ENCODE measurements at regions not wholly inside any gene's neighbourhood (a gene's known extent, or its start where the extent isn't known, plus 50 kb on each side); places are given as distances from the start of the nearest gene placed in this dataset.
"Not testable (repeated sequence)": the region's sequence is repeated elsewhere in the genome, so short reads cannot be mapped to it uniquely, and the experiment has no call there.

DNA sequence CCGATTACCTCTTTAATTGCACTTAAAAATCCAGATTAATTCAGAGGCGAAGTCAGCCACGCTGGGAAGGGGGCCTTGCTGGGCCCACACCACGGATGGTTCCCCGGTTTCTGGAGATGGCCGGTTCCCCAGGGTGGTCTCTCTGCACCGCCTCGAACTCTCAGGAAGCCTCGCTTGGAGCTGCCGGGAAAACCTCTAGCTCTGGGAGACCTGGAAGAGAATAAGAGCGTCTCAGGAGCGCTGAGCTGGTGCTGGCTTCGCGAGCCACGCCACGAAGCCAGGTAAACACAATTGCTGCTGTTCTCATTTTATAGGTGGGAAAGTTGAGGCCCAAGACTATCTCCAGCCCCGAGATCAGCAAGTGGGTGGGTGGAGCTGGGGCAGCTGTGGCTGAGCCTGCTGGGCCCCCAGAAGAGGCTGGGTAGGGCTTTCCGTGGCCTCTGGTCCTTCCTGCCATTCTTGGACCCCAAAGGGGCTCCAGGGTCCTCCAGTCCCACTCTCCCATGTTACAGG is 110.4 kb downstream of the MICALL2 start:
- H3K27ac Mint-ChIP-seq, result no peak overlapping the region
- DNase-seq (ENCODE audit: low spot score in 2 of 2), result no peak
- no peaks in the 10 kb centered on the region for H3K9me3 Mint-ChIP-seq
- ATAC-seq (ENCODE audit: low read depth), result no peak
- peaks cover 14% of the 10 kb centered on the region for H3K27me3 Mint-ChIP-seq
- no peak overlapping the region for H3K4me3 Mint-ChIP-seq
- no peaks in the 10 kb centered on the region for H3K36me3 Mint-ChIP-seq
- H3K4me1 Mint-ChIP-seq, result no peaks in the 10 kb centered on the region

DNA sequence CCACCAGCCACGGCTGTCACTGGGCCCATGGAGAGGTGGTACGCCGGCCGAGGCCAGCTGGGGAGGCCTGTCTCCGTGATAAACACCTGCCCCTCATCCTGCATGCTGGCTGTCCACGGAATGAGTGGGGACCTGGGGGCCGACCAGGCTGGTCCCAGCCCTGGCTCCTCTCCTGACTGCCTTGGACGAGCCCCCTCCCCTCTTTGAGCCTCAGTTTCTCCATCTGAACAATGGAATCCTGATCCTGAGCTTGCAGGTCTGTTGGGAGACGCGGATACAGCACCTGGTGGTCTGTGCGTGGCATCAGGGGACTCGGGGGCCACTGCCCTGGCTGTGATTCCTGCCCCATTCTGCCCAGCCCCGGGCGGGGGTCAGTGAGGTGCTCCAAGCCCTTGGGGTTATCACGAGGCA is 109.9 kb downstream of the MICALL2 start:
- peaks cover 14% of the 10 kb centered on the region for H3K27me3 Mint-ChIP-seq
- ATAC-seq (ENCODE audit: low read depth), result no peak
- H3K36me3 Mint-ChIP-seq, result no peaks in the 10 kb centered on the region
- no peak overlapping the region for H3K27ac Mint-ChIP-seq
- no peak overlapping the region for H3K4me3 Mint-ChIP-seq
- no peak for DNase-seq (ENCODE audit: low spot score in 2 of 2)
- no peaks in the 10 kb centered on the region for H3K4me1 Mint-ChIP-seq
- H3K9me3 Mint-ChIP-seq, result no peaks in the 10 kb centered on the region

DNA sequence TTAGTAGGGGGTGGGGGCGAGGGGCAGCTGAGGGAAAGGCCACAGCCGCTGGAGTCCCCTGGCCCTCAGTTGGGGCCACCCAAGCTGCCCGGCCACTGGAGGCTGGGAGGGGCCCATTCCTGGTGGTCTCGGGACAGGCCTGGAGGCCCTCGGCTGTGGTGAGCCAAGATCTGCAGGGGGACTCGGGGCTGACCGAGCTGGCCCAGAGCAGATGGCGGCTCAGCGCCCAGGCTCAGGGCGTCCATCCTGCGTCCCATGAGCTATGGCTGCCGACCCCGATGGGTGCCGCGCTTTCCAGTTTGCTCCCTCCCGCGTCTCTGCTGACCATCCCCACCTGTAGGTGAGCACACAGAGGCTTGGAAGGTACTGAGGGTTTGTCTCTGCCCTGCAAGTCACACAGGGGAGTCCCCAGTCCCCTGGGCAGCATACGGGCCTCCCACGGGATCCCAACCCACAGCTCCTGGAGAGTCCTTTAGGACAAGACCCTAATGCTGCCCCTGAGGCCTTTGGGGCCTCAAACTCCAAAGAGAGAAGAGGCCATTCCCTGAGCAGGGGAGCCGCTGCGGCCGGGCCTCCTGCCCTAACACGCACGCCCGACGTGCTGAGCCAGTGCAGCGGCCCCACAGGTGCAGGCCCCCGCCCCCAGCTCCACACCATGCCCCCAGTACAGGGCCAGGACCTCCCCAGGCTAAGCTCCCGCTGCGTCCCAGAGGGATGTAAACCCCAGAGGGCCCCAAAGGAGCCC is 107.2 kb downstream of the MICALL2 start:
- no peak for DNase-seq (ENCODE audit: low spot score in 2 of 2)
- H3K36me3 Mint-ChIP-seq, result no peaks in the 10 kb centered on the region
- no peak overlapping the region for H3K4me3 Mint-ChIP-seq
- peaks cover 15% of the 10 kb centered on the region for H3K27me3 Mint-ChIP-seq
- no peak for ATAC-seq (ENCODE audit: low read depth)
- no peaks in the 10 kb centered on the region for H3K4me1 Mint-ChIP-seq
- no peaks in the 10 kb centered on the region for H3K9me3 Mint-ChIP-seq
- no peak overlapping the region for H3K27ac Mint-ChIP-seq

DNA sequence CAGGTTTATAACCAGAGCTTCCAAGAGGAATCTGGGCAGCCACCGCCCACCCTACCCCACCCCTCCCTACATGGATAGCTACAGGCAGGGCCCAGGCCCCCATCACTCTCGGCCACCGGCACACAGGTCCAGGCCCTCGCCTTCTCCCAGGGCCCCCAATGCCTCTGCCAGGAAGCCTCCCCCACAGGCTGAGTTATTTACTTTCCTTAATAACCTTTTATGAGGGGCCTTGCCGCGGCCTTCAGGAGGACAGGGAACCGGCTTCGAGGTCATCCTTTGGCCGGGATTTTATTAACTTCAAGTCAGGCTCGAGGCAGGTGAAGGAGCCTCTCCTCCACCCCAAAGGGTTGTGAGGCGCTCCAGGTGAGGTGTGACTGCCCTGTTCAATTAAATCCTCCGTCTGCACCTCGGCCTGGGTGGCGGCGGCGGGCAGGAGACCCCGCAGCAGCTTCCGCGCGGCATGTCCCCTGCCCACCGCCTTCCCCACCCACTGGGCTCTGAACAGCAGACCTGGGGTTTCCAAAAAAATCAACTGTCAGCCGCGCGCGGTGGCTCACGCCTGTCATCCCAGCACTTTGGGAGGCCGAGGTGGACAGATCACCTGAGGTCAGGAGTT is 106.5 kb downstream of the MICALL2 start:
- no peaks in the 10 kb centered on the region for H3K4me1 Mint-ChIP-seq
- no peak for DNase-seq (ENCODE audit: low spot score in 2 of 2)
- H3K36me3 Mint-ChIP-seq, result no peaks in the 10 kb centered on the region
- no peaks in the 10 kb centered on the region for H3K9me3 Mint-ChIP-seq
- H3K27ac Mint-ChIP-seq, result no peak overlapping the region
- peaks cover 13% of the 10 kb centered on the region for H3K27me3 Mint-ChIP-seq
- ATAC-seq (ENCODE audit: low read depth), result no peak
- H3K4me3 Mint-ChIP-seq, result no peak overlapping the region

DNA sequence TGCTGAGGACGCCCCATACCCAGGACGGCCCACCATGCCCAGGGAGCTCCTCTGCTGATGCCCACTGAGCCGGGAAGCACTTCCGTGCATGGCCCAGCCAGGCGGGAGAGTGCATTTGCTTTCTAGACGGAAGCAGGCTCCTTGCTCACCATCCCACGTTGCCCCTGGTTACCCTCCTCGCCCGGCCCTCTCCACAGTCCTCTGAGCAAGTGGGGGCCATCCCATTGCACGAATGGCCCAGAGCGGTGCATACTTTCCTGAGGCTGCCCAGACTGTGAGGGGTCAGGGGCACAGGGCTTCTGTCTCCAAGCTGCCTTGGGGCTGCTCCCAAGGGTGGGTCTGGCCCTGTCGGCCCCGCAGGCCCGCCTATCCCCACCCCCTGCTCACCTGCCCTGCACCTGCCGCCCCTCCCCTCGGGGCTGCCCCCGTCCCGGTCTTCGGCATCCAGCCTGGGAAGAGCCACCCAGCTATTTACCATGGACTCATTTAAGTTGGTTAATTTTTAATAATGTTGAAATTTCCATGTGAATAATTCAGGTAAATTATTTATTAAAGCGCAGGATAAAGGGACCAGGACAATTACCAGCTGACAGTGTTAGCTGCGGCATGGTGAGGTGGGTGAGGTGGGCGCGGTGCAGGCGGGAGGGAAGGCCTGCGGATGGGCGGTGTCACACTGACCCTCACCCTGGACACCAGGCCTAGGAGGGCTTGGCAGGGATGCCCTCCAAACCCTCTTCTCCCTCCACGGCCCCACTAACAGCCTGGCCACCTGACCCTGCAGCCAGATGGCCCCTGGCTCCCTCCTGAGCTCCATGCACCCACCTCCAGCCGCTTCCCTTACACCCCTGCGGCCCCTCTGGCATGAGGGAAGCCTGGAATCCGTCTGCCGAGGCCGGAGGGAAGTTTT is 104.4 kb downstream of the MICALL2 start:
- ATAC-seq (ENCODE audit: low read depth) (no peak), DNase-seq (ENCODE audit: low spot score in 2 of 2) (no peak)
- H3K27me3 Mint-ChIP-seq, result peaks cover 11% of the 10 kb centered on the region
- no peaks in the 10 kb centered on the region for H3K36me3 Mint-ChIP-seq
- H3K9me3 Mint-ChIP-seq, result no peaks in the 10 kb centered on the region
- H3K4me1 Mint-ChIP-seq, result no peaks in the 10 kb centered on the region
- no peak overlapping the region for H3K27ac Mint-ChIP-seq
- no peak overlapping the region for H3K4me3 Mint-ChIP-seq

DNA sequence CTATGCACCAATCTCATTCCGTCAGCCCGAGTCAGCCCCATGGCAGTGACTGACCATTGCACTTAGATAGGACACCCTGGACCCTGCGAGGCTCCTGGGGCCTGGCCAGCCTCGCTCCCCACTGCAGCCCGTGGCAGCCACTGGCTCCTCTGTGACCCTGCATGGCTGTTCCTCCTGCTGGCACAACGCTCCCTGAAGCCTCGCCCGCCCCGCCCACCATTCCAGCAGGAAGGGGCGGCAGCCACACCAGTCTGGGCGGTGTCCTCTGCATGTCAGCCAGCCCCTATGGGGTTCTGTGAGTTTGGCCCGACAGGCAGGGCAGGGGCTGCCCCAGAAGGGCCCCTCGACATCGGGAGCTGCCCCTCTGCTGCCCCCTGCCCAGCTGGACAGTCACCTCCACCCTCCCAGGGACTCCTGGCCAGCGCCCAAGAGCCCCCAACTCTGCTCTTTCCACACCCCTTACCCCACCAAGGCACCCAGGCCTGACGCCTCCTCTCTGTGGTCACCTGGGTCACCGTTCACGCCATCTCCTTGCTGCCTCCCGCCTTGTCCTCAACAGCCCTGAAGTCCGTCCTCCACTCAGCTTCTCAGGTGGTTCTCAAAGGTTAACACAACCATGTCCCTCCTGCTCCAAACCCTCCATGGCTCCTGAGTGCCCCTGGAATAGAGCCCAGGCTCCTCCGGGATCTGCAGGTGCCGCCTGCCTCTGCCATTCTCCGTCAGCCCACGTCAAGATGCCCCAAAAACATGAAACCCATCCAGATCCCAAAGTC is 103.5 kb downstream of the MICALL2 start:
- ATAC-seq (ENCODE audit: low read depth) (no peak), DNase-seq (ENCODE audit: low spot score in 2 of 2) (no peak)
- Mint-ChIP-seq H3K36me3 (no peaks in the 10 kb centered on the region), H3K9me3 (no peaks in the 10 kb centered on the region), H3K4me3 (no peak overlapping the region), H3K27ac (no peak overlapping the region), H3K4me1 (no peaks in the 10 kb centered on the region), H3K27me3 (peaks cover 11% of the 10 kb centered on the region)

DNA sequence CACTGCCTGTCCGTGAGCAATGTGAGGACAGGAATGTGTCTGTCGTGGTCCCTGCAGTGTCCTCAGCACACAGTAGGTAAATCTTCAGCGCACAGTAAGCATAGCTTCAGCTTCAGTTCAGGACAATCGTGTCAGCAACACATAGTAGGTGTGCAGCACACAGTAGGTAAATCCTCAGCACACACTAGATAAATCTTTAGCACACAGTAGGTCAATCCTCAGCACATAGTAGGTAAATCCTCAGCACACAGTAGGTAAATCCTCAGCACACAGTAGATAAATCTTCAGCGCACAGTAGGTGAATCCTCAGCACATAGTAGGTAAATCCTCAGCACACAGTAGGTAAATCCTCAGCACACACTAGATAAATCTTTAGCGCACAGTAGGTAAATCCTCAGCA is 102.4 kb downstream of the MICALL2 start:
- not testable (repeated sequence) for H3K9me3 Mint-ChIP-seq; H3K36me3 Mint-ChIP-seq; H3K4me1 Mint-ChIP-seq; H3K4me3 Mint-ChIP-seq; H3K27ac Mint-ChIP-seq; DNase-seq (ENCODE audit: low spot score in 2 of 2); ATAC-seq (ENCODE audit: low read depth)
- H3K27me3 Mint-ChIP-seq, result peaks cover 11% of the 10 kb centered on the region

DNA sequence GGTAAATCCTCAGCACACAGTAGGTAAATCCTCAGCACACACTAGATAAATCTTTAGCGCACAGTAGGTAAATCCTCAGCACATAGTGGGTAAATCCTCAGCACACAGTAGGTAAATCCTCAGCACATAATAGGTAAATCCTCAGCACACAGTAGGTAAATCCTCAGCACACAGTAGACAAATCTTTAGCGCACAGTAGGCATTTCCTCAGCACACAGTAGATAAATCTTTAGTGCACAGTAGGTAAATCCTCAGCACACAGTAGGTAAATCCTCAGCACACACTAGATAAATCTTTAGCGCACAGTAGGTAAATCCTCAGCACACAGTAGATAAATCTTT is 102.0 kb downstream of the MICALL2 start:
- not testable (repeated sequence) for H3K36me3 Mint-ChIP-seq; H3K4me1 Mint-ChIP-seq; H3K27ac Mint-ChIP-seq; H3K4me3 Mint-ChIP-seq; ATAC-seq (ENCODE audit: low read depth); DNase-seq (ENCODE audit: low spot score in 2 of 2); H3K9me3 Mint-ChIP-seq
- peaks cover 11% of the 10 kb centered on the region for H3K27me3 Mint-ChIP-seq

DNA sequence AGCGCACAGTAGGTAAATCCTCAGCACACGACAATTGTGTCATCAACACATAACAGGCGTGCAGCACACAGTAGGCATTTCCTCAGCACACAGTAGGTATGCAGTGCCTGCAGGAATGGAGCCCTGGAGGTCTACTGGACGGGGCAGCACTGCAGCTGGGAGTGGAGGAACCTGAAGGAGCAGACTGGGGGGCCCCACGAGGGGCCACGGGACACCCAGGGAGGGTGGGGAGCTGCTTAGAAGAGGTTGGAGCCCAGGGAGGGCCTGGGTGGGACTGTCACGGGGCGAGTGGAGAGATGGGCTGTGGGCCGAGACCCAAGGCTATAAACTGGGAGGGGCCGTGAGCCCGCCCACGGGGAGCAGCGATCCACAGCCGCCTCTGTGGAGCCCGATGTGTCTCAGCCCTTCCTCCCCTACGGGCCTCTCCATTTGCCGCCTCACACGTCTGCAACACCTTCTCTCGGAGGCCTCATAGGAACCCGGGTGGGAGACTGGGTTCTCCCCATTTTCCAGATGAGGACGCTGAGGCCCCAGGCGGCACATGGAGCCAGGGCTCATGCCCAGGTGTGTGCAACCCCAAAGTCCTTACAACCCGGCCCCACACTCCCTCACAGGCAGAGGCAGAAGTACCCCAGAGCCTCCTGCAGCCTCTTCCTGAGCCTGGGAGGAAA is 101.5 kb downstream of the MICALL2 start:
- H3K27ac Mint-ChIP-seq, result no peak overlapping the region
- H3K9me3 Mint-ChIP-seq, result no peaks in the 10 kb centered on the region
- DNase-seq (ENCODE audit: low spot score in 2 of 2) (no peak), ATAC-seq (ENCODE audit: low read depth) (no peak)
- peaks cover 9% of the 10 kb centered on the region for H3K27me3 Mint-ChIP-seq
- no peaks in the 10 kb centered on the region for H3K36me3 Mint-ChIP-seq
- H3K4me3 Mint-ChIP-seq, result no peak overlapping the region
- no peaks in the 10 kb centered on the region for H3K4me1 Mint-ChIP-seq

DNA sequence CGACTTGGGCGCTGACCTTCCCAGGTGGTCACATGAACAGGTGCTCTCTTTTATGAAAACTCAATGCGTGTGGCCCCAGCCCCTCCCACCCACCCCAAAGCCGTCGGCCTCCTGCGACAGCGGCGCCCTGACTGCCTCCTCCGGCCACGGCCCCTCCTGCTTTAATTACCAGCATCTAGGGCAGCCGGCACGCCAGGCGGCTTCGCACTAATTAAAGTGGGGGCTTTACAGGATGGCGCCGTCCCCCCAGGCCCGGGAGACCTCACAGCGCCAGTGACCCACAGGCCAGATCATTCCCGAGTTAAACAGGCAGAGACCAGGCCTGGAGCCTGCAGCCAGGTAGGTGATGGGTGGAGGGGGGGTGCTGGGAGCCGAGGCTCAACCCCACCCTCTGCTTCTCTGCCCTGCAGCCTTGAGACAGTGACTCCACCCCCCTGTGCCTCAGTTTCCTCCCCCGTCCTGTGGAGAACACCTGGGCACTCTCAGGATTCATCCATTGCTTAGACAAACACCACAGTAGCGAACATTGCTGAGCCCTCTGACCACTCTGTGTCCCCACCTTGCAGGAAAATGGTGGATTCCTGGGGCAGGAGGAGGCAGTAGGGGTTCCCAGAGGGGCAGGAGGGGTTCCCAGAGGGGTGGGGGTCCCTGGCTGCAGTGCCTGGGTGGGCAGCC is 100.8 kb downstream of the MICALL2 start:
- ATAC-seq (ENCODE audit: low read depth) (no peak), DNase-seq (ENCODE audit: low spot score in 2 of 2) (no peak)
- Mint-ChIP-seq H3K27ac (no peak overlapping the region), H3K36me3 (no peaks in the 10 kb centered on the region), H3K4me3 (no peak overlapping the region), H3K9me3 (no peaks in the 10 kb centered on the region), H3K27me3 (peaks cover 9% of the 10 kb centered on the region), H3K4me1 (no peaks in the 10 kb centered on the region)

DNA sequence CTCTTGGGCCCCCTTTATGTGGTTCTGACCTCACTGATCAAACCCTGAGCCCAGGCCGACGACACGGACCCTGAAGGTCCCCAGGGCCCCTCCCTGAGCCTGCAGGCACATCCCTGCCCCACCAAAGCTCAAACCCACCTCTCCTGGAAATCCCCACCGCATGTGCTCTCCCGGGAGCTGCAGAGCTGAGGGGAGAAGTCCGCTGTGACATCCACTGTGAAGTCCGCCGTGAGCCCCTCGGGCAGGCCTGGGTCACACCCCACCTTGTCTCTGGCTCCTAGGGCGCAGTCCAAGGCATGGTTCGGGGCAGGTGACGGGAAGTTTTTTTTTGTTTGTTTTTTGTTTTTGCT is 100.2 kb downstream of the MICALL2 start:
- DNase-seq (ENCODE audit: low spot score in 2 of 2) (no peak), ATAC-seq (ENCODE audit: low read depth) (no peak)
- H3K36me3 Mint-ChIP-seq, result no peaks in the 10 kb centered on the region
- H3K4me3 Mint-ChIP-seq, result no peak overlapping the region
- peaks cover 9% of the 10 kb centered on the region for H3K27me3 Mint-ChIP-seq
- no peak overlapping the region for H3K27ac Mint-ChIP-seq
- H3K9me3 Mint-ChIP-seq, result peaks cover 3% of the 10 kb centered on the region
- H3K4me1 Mint-ChIP-seq, result no peaks in the 10 kb centered on the region

DNA sequence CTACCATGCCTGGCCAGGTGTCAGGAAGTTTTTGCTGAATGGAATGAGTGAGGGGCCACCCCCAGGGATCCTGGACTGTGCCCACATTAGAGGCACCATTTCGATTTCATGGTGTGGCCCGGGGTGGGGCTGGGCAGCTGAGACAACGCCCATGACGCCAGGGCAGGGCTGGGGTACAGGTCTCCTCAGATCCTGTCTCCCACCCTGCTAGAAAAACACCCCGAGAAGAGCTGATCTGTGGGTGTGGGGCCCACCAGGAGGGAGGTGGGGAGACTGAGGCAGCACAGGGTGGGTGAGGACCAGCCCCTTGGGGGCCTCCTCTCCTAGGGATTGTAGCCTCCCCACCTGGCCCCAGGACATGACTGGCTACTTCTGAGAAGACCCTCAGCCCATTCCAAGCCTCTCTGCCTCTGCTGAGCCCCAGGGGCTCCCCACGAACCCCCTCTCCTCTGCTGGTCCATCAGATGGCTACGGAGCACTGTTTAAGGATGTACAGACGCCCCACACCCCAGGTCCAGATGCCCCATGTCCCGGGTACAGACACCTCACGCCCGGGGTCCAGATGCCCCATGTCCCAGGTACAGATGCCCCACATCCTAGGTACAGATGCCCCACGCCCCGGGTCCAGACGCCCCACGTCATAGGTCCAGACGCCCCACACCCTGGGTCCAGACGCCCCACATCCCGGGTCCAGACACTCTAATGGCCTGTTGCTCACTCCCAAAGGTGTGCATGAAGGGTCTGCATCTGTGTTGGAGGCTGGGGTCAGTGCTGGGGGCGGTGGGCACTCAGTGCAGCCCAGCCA is 99.4 kb downstream of the MICALL2 start:
- no peak overlapping the region for H3K4me3 Mint-ChIP-seq
- peaks cover 10% of the 10 kb centered on the region for H3K27me3 Mint-ChIP-seq
- DNase-seq (ENCODE audit: low spot score in 2 of 2) (no peak), ATAC-seq (ENCODE audit: low read depth) (no peak)
- no peak overlapping the region for H3K27ac Mint-ChIP-seq
- peaks cover 3% of the 10 kb centered on the region for H3K9me3 Mint-ChIP-seq
- H3K4me1 Mint-ChIP-seq, result no peaks in the 10 kb centered on the region
- no peaks in the 10 kb centered on the region for H3K36me3 Mint-ChIP-seq
